ENCODE measurements at regions not wholly inside any gene's neighbourhood (a gene's known extent, or its start where the extent isn't known, plus 50 kb on each side); places are given as distances from the start of the nearest gene placed in this dataset.

GRCh38 chr9:561427-561826 lies 280.1 kb upstream of the DMRT1 start:
- no peak for DNase-seq (ENCODE audit: insufficient read length, low spot score, missing footprints)
- H3K4me3 ChIP-seq (ENCODE audit: insufficient read depth, low read length): no peak overlapping the region
- no peaks in the 10 kb centered on the region for H4K20me1 ChIP-seq (ENCODE audit: insufficient read depth, low read length)
- H3K4me1 ChIP-seq (ENCODE audit: insufficient read depth, low read length): no peaks in the 10 kb centered on the region
- no peak for TF ChIP-seq CTCF (IDR thresholded peaks at IDR 0.05; ENCODE audit: extremely low read depth, low read depth, low read length)
- no peak overlapping the region for H2AFZ ChIP-seq (ENCODE audit: low read length)
- no peak overlapping the region for H3K4me2 ChIP-seq (ENCODE audit: insufficient read depth, low read length)
- no peak overlapping the region for H3K27ac ChIP-seq (ENCODE audit: low read depth, low read length)
- H3K79me2 ChIP-seq (ENCODE audit: insufficient read depth, low read length): no peaks in the 10 kb centered on the region
- no peaks in the 10 kb centered on the region for H3K27me3 ChIP-seq (ENCODE audit: insufficient read depth, low read length)
- H3K9me3 ChIP-seq (ENCODE audit: low read depth, low read length): no peaks in the 10 kb centered on the region
- H3K36me3 ChIP-seq (ENCODE audit: insufficient read depth, low read length): no peaks in the 10 kb centered on the region

GRCh38 chr9:563200-563599 lies 278.3 kb upstream of the DMRT1 start:
- Histone ChIP-seq H3K79me2 (ENCODE audit: insufficient read depth, low read length) (no peaks in the 10 kb centered on the region), H3K4me3 (ENCODE audit: insufficient read depth, low read length) (no peak overlapping the region), H3K4me2 (ENCODE audit: insufficient read depth, low read length) (no peak overlapping the region), H3K27ac (ENCODE audit: low read depth, low read length) (no peak overlapping the region), H4K20me1 (ENCODE audit: insufficient read depth, low read length) (no peaks in the 10 kb centered on the region), H3K9me3 (ENCODE audit: low read depth, low read length) (no peaks in the 10 kb centered on the region), H3K36me3 (ENCODE audit: insufficient read depth, low read length) (no peaks in the 10 kb centered on the region), H3K27me3 (ENCODE audit: insufficient read depth, low read length) (no peaks in the 10 kb centered on the region), H3K4me1 (ENCODE audit: insufficient read depth, low read length) (no peaks in the 10 kb centered on the region), H2AFZ (ENCODE audit: low read length) (no peak overlapping the region)
- TF ChIP-seq CTCF (IDR thresholded peaks at IDR 0.05; ENCODE audit: extremely low read depth, low read depth, low read length): no peak
- DNase-seq (ENCODE audit: insufficient read length, low spot score, missing footprints): no peak

GRCh38 chr9:565528-565927 lies 276.0 kb upstream of the DMRT1 start:
- Histone ChIP-seq H4K20me1 (ENCODE audit: insufficient read depth, low read length) (no peaks in the 10 kb centered on the region), H2AFZ (ENCODE audit: low read length) (no peak overlapping the region), H3K9me3 (ENCODE audit: low read depth, low read length) (no peaks in the 10 kb centered on the region), H3K4me3 (ENCODE audit: insufficient read depth, low read length) (no peak overlapping the region), H3K4me1 (ENCODE audit: insufficient read depth, low read length) (no peaks in the 10 kb centered on the region), H3K27me3 (ENCODE audit: insufficient read depth, low read length) (peaks cover 2% of the 10 kb centered on the region), H3K79me2 (ENCODE audit: insufficient read depth, low read length) (no peaks in the 10 kb centered on the region), H3K36me3 (ENCODE audit: insufficient read depth, low read length) (no peaks in the 10 kb centered on the region), H3K27ac (ENCODE audit: low read depth, low read length) (no peak overlapping the region), H3K4me2 (ENCODE audit: insufficient read depth, low read length) (no peak overlapping the region)
- no peak for TF ChIP-seq CTCF (IDR thresholded peaks at IDR 0.05; ENCODE audit: extremely low read depth, low read depth, low read length)
- no peak for DNase-seq (ENCODE audit: insufficient read length, low spot score, missing footprints)

GRCh38 chr9:567128-567746 lies 274.3 kb upstream of the DMRT1 start:
- Histone ChIP-seq H3K79me2 (ENCODE audit: insufficient read depth, low read length) (no peaks in the 10 kb centered on the region), H3K4me2 (ENCODE audit: insufficient read depth, low read length) (no peak overlapping the region), H3K9me3 (ENCODE audit: low read depth, low read length) (no peaks in the 10 kb centered on the region), H2AFZ (ENCODE audit: low read length) (no peak overlapping the region), H4K20me1 (ENCODE audit: insufficient read depth, low read length) (no peaks in the 10 kb centered on the region), H3K4me3 (ENCODE audit: insufficient read depth, low read length) (no peak overlapping the region), H3K36me3 (ENCODE audit: insufficient read depth, low read length) (no peaks in the 10 kb centered on the region), H3K27ac (ENCODE audit: low read depth, low read length) (no peak overlapping the region), H3K4me1 (ENCODE audit: insufficient read depth, low read length) (no peaks in the 10 kb centered on the region), H3K27me3 (ENCODE audit: insufficient read depth, low read length) (peaks cover 6% of the 10 kb centered on the region)
- no peak for TF ChIP-seq CTCF (IDR thresholded peaks at IDR 0.05; ENCODE audit: extremely low read depth, low read depth, low read length)
- DNase-seq (ENCODE audit: insufficient read length, low spot score, missing footprints): no peak
